ENCODE measurements at regions not wholly inside any gene's neighbourhood (a gene's known extent, or its start where the extent isn't known, plus 50 kb on each side); places are given as distances from the start of the nearest gene placed in this dataset.
"Not testable (repeated sequence)": the region's sequence is repeated elsewhere in the genome, so short reads cannot be mapped to it uniquely, and the experiment has no call there.

DNA sequence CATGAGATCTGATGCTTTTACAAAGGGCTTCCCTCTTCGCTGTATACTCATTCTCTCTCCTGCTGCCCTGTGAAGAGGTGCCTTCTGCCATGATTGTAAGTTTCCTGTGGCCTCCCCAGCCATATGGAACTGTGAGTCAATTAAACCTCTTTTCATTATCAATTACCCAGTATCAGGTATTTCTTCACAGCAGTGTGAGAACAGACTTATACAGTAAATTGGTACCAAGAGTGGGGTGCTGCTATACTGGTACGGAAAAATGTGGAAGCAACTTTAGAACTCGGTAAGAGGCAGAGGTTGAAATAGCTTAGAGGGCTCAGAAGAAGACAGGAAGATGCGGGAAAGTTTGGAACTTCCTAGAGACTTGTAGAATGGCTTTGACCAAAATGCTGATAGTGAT is 58.7 kb upstream of the ENPP6 start:
- H2BK5ac ChIP-seq (ENCODE audit: low read depth, low read length); H4K91ac ChIP-seq (replicated peaks; ENCODE audit: insufficient read length, low read length); H2BK12ac ChIP-seq (ENCODE audit: low read depth, low read length); H3K79me1 ChIP-seq (ENCODE audit: low read depth, low read length); DNase-seq (ENCODE audit: low read depth in 1 of 2, low spot score in 2 of 2); H3K4ac ChIP-seq (replicated peaks; ENCODE audit: insufficient read length, low read depth, low read length); H2BK15ac ChIP-seq (ENCODE audit: low read length); H3K9ac ChIP-seq (replicated peaks in 1 of 4; ENCODE audit: extremely low read depth in 1 of 4, low read depth in 3 of 4, low read length in 3 of 4); H4K8ac ChIP-seq (ENCODE audit: extremely low read depth, insufficient read depth, low read length); H2BK120ac ChIP-seq (replicated peaks; ENCODE audit: low read depth, low read length); H3K14ac ChIP-seq (ENCODE audit: insufficient read length); H3K27me3 ChIP-seq (replicated peaks in 1 of 4; ENCODE audit: control insufficient read depth in 3 of 4, extremely low read depth in 1 of 4, insufficient read depth in 3 of 4, low read length in 3 of 4); H3K36me3 ChIP-seq (ENCODE audit: control insufficient read depth in 2 of 4, insufficient read depth in 4 of 4, low read length in 3 of 4); POLR2A ChIA-PET (ENCODE audit: partially characterized antibody); H3K4me1 ChIP-seq (replicated peaks in 1 of 4; ENCODE audit: control insufficient read depth in 3 of 4, insufficient read depth in 4 of 4, low read length in 3 of 4); H2AFZ ChIP-seq (ENCODE audit: low read length); H3K23me2 ChIP-seq (ENCODE audit: low read depth, low read length); H2AK5ac ChIP-seq (ENCODE audit: low read depth, low read length); H2BK20ac ChIP-seq (ENCODE audit: low read length); H3K79me2 ChIP-seq (ENCODE audit: control insufficient read depth in 1 of 2, insufficient read depth in 2 of 2, low read length in 2 of 2); H3K4me3 ChIP-seq (ENCODE audit: extremely low read depth in 1 of 4, insufficient read depth in 2 of 4, low read depth in 3 of 4, low read length in 4 of 4); H3K18ac ChIP-seq (ENCODE audit: extremely low read depth, low read length); H4K5ac ChIP-seq (ENCODE audit: insufficient read length, low read depth, low read length); H4K20me1 ChIP-seq (replicated peaks in 1 of 2; ENCODE audit: control insufficient read depth in 1 of 2, insufficient read depth in 2 of 2, low read length in 2 of 2); H3K4me2 ChIP-seq (ENCODE audit: insufficient read depth in 1 of 2, low read depth in 2 of 2, low read length in 2 of 2); H3K56ac ChIP-seq (replicated peaks; ENCODE audit: insufficient read length, low read depth, low read length); H3K23ac ChIP-seq (ENCODE audit: insufficient read length); H3K27ac ChIP-seq (ENCODE audit: low read depth, low read length); FAIRE-seq: not testable (repeated sequence)
- CTCF ChIA-PET (ENCODE audit: partially characterized antibody), result interaction anchor here (1.2 kb wide), 1 partner anchor 15 kb away, joined by 3 read pairs; no protein-coding TSS in a partner anchor
- H3K9me3 ChIP-seq (ENCODE audit: insufficient read depth in 2 of 2, low read depth in 1 of 2, low read length in 1 of 2), result peaks cover 12 to 17% of the 10 kb centered on the region in 2 experiments
- WGBS, 2 experiments (ENCODE audit: extremely low coverage in 1 of 2, insufficient coverage in 1 of 2, insufficient read length in 1 of 2, insufficient replicate concordance in 2 of 2, low coverage in 1 of 2, low lambda C conversion rate in 2 of 2, missing lambda C conversion rate in 1 of 2), result 69% methylated on average over 4 of the region's 4 CpGs; no CpG with 5 or more reads in 1 of the 2 experiments
